Stimulated activated naive CD8-positive, alpha-beta T cell treated with anti-CD3 and anti-CD28 coated beads, Interleukin-15, amount 100 ng/mL, for 72 hours (primary cell): ENCODE measurements at regions not wholly inside any gene's neighbourhood (a gene's known extent, or its start where the extent isn't known, plus 50 kb on each side); places are given as distances from the start of the nearest gene placed in this dataset.

Source experiments
- ATAC-seq: fragments of 150-1000 bp; cut with Tn5 transposase; 2 replicates; pipeline ENCODE4 v1.10.0; 2021; ENCODE audit warnings: mild to moderate bottlenecking, moderate library complexity
- DNase-seq, 2 donors: peaks; one replicate each; pipeline ENCODE4 v3.0.0; 2021 to 2022
- H3K27ac Mint-ChIP-seq, 2 donors: one replicate each; pipeline ENCODE4 v1.8.0; 2022; ENCODE audit warnings: mild to moderate bottlenecking in 2 of 2, mixed read lengths in 2 of 2, moderate library complexity in 2 of 2
- H3K27me3 Mint-ChIP-seq: one replicate; pipeline ENCODE4 v1.8.0; 2022; ENCODE audit warnings: mixed read lengths
- H3K4me1 Mint-ChIP-seq: one replicate; pipeline ENCODE4 v1.8.0; 2022; ENCODE audit warnings: mild to moderate bottlenecking, mixed read lengths
- H3K4me3 Mint-ChIP-seq, 2 donors: one replicate each; pipeline ENCODE4 v1.8.0; 2022; ENCODE audit warnings: mild to moderate bottlenecking in 2 of 2, mixed read lengths in 2 of 2, moderate library complexity in 1 of 2
- H3K9me3 Mint-ChIP-seq, 2 donors: one replicate each; pipeline ENCODE4 v1.8.0; 2022; ENCODE audit warnings: mixed read lengths in 2 of 2

GRCh38 chr12:84315926-84316325, 596.7 kb downstream of the SLC6A15 start:
- Mint-ChIP-seq H3K4me1 (no peaks in the 10 kb centered on the region), H3K9me3 (peaks cover 0 to 9% of the 10 kb centered on the region in 2 donors)

GRCh38 chr12:84313323-84313675, 599.3 kb downstream of the SLC6A15 start:
- Mint-ChIP-seq H3K4me3 (no peak overlapping the region), H3K27ac (no peak overlapping the region), H3K4me1 (no peaks in the 10 kb centered on the region), H3K27me3 (no peaks in the 10 kb centered on the region), H3K9me3 (peaks cover 0 to 9% of the 10 kb centered on the region in 2 donors)
- DNase-seq: no peak
- ATAC-seq: no peak

More at GRCh38 chr12:84315926-84316325, 596.7 kb downstream of the SLC6A15 start:
- ATAC-seq (no peak), DNase-seq (no peak)
- H3K27me3 Mint-ChIP-seq: no peaks in the 10 kb centered on the region
- H3K4me3 Mint-ChIP-seq: no peak overlapping the region
- H3K27ac Mint-ChIP-seq: no peak overlapping the region

- Mint-ChIP-seq H3K27ac (no peak overlapping the region), H3K4me3 (no peak overlapping the region), H3K27me3 (no peaks in the 10 kb centered on the region), H3K9me3 (peaks cover 8 to 27% of the 10 kb centered on the region in 2 donors), H3K4me1 (no peaks in the 10 kb centered on the region)
- no peak for ATAC-seq
- no peak for DNase-seq
Measured at GRCh38 chr12:84308211-84308610, 604.4 kb downstream of the SLC6A15 start.

GRCh38 chr12:84305144-84305543, 607.5 kb downstream of the SLC6A15 start:
- no peak overlapping the region for H3K4me3 Mint-ChIP-seq
- H3K27ac Mint-ChIP-seq: no peak overlapping the region
- ATAC-seq (no peak), DNase-seq (no peak)
- H3K9me3 Mint-ChIP-seq: peaks cover 8 to 18% of the 10 kb centered on the region in 2 donors
- no peaks in the 10 kb centered on the region for H3K27me3 Mint-ChIP-seq
- H3K4me1 Mint-ChIP-seq: no peaks in the 10 kb centered on the region

GRCh38 chr12:84294246-84294645, 618.4 kb downstream of the SLC6A15 start:
- no peak overlapping the region for H3K27ac Mint-ChIP-seq
- H3K27me3 Mint-ChIP-seq: no peaks in the 10 kb centered on the region
- H3K9me3 Mint-ChIP-seq: peaks cover 0 to 5% of the 10 kb centered on the region in 2 donors
- DNase-seq: no peak
- ATAC-seq: no peak
- no peak overlapping the region for H3K4me3 Mint-ChIP-seq
- no peaks in the 10 kb centered on the region for H3K4me1 Mint-ChIP-seq

- no peak for DNase-seq
- no peaks in the 10 kb centered on the region for H3K27me3 Mint-ChIP-seq
- no peak overlapping the region for H3K27ac Mint-ChIP-seq
- H3K9me3 Mint-ChIP-seq: peaks cover 0 to 11% of the 10 kb centered on the region in 2 donors
- no peak for ATAC-seq
- no peaks in the 10 kb centered on the region for H3K4me1 Mint-ChIP-seq
- no peak overlapping the region for H3K4me3 Mint-ChIP-seq
Measured at GRCh38 chr12:84290168-84290567, 622.4 kb downstream of the SLC6A15 start.

- DNase-seq: no peak
- no peak overlapping the region for H3K4me3 Mint-ChIP-seq
- peaks cover 8 to 10% of the 10 kb centered on the region in 2 donors for H3K9me3 Mint-ChIP-seq
- no peak for ATAC-seq
- H3K27ac Mint-ChIP-seq: no peak overlapping the region
- H3K27me3 Mint-ChIP-seq: no peaks in the 10 kb centered on the region
- no peaks in the 10 kb centered on the region for H3K4me1 Mint-ChIP-seq
Measured at GRCh38 chr12:84277986-84278385, 634.6 kb downstream of the SLC6A15 start.

GRCh38 chr12:84276215-84276614, 636.4 kb downstream of the SLC6A15 start:
- no peak for DNase-seq
- H3K27me3 Mint-ChIP-seq: no peaks in the 10 kb centered on the region
- H3K9me3 Mint-ChIP-seq: peaks cover 8 to 10% of the 10 kb centered on the region in 2 donors
- H3K4me1 Mint-ChIP-seq: no peaks in the 10 kb centered on the region
- H3K27ac Mint-ChIP-seq: no peak overlapping the region
- ATAC-seq: no peak
- H3K4me3 Mint-ChIP-seq: no peak overlapping the region

GRCh38 chr12:84272324-84272723, 640.3 kb downstream of the SLC6A15 start:
- Mint-ChIP-seq H3K4me1 (no peaks in the 10 kb centered on the region), H3K27me3 (no peaks in the 10 kb centered on the region), H3K27ac (no peak overlapping the region), H3K9me3 (no peaks in the 10 kb centered on the region), H3K4me3 (no peak overlapping the region)
- no peak for ATAC-seq
- no peak for DNase-seq

- Mint-ChIP-seq H3K27me3 (no peaks in the 10 kb centered on the region), H3K9me3 (no peaks in the 10 kb centered on the region)
- DNase-seq: no peak
Measured at GRCh38 chr12:84270470-84271140, 642.0 kb downstream of the SLC6A15 start.

GRCh38 chr12:84247931-84248330, 664.7 kb downstream of the SLC6A15 start:
- H3K27ac Mint-ChIP-seq: no peak overlapping the region
- DNase-seq (no peak), ATAC-seq (no peak)
- no peaks in the 10 kb centered on the region for H3K27me3 Mint-ChIP-seq
- peaks cover 0 to 6% of the 10 kb centered on the region in 2 donors for H3K9me3 Mint-ChIP-seq
- no peak overlapping the region for H3K4me3 Mint-ChIP-seq
- no peaks in the 10 kb centered on the region for H3K4me1 Mint-ChIP-seq

More at GRCh38 chr12:84270470-84271140, 642.0 kb downstream of the SLC6A15 start:
- Mint-ChIP-seq H3K4me3 (no peak overlapping the region), H3K4me1 (no peaks in the 10 kb centered on the region), H3K27ac (no peak overlapping the region)
- ATAC-seq: no peak

GRCh38 chr12:84243686-84244085, 668.9 kb downstream of the SLC6A15 start:
- Mint-ChIP-seq H3K4me3 (no peak overlapping the region), H3K9me3 (peaks cover 0 to 6% of the 10 kb centered on the region in 2 donors), H3K27me3 (no peaks in the 10 kb centered on the region), H3K4me1 (no peaks in the 10 kb centered on the region), H3K27ac (no peak overlapping the region)
- ATAC-seq (no peak), DNase-seq (no peak)

- H3K9me3 Mint-ChIP-seq: no peaks in the 10 kb centered on the region
- H3K27ac Mint-ChIP-seq: no peak overlapping the region
- no peaks in the 10 kb centered on the region for H3K4me1 Mint-ChIP-seq
- no peak overlapping the region for H3K4me3 Mint-ChIP-seq
- no peak for ATAC-seq
- H3K27me3 Mint-ChIP-seq: no peaks in the 10 kb centered on the region
- no peak for DNase-seq
Measured at GRCh38 chr12:84222841-84223240, 689.8 kb downstream of the SLC6A15 start.

GRCh38 chr12:84218406-84218805, 694.2 kb downstream of the SLC6A15 start:
- no peaks in the 10 kb centered on the region for H3K27me3 Mint-ChIP-seq

GRCh38 chr12:84201976-84202375, 710.6 kb downstream of the SLC6A15 start:
- no peaks in the 10 kb centered on the region for H3K4me1 Mint-ChIP-seq

More at GRCh38 chr12:84218406-84218805, 694.2 kb downstream of the SLC6A15 start:
- Mint-ChIP-seq H3K27ac (no peak overlapping the region), H3K4me3 (no peak overlapping the region), H3K9me3 (peaks cover 0 to 4% of the 10 kb centered on the region in 2 donors), H3K4me1 (no peaks in the 10 kb centered on the region)
- DNase-seq: no peak
- no peak for ATAC-seq

GRCh38 chr12:84198294-84198946, 714.2 kb downstream of the SLC6A15 start:
- Mint-ChIP-seq H3K27me3 (no peaks in the 10 kb centered on the region), H3K4me3 (no peak overlapping the region), H3K4me1 (no peaks in the 10 kb centered on the region), H3K9me3 (peaks cover 8 to 10% of the 10 kb centered on the region in 2 donors), H3K27ac (no peak overlapping the region)
- no peak for DNase-seq
- ATAC-seq: no peak

More at GRCh38 chr12:84201976-84202375, 710.6 kb downstream of the SLC6A15 start:
- no peaks in the 10 kb centered on the region for H3K27me3 Mint-ChIP-seq
- peaks cover 0 to 3% of the 10 kb centered on the region in 2 donors for H3K9me3 Mint-ChIP-seq
- no peak overlapping the region for H3K27ac Mint-ChIP-seq
- no peak for ATAC-seq
- no peak overlapping the region for H3K4me3 Mint-ChIP-seq
- DNase-seq: no peak
